ENCODE measurements at regions not wholly inside any gene's neighbourhood (a gene's known extent, or its start where the extent isn't known, plus 50 kb on each side); places are given as distances from the start of the nearest gene placed in this dataset.
"Not testable (repeated sequence)": the region's sequence is repeated elsewhere in the genome, so short reads cannot be mapped to it uniquely, and the experiment has no call there.

GRCh38 chr1:96075704-96076455, 645.7 kb upstream of the PTBP2 start:
- DNase-seq: no peak

GRCh38 chr1:96076589-96076988, 645.0 kb upstream of the PTBP2 start:
- DNase-seq: no peak

GRCh38 chr1:96079581-96079980, 642.0 kb upstream of the PTBP2 start:
- no peak for DNase-seq

GRCh38 chr1:96080925-96081324, 640.7 kb upstream of the PTBP2 start:
- DNase-seq: no peak

GRCh38 chr1:96087719-96088118, 633.9 kb upstream of the PTBP2 start:
- no peak for DNase-seq

- no peak for DNase-seq
Observed at GRCh38 chr1:96090134-96090533, 631.5 kb upstream of the PTBP2 start.

- DNase-seq: no peak
Observed at GRCh38 chr1:96095849-96096612, 625.6 kb upstream of the PTBP2 start.

GRCh38 chr1:96096613-96097321, 624.8 kb upstream of the PTBP2 start:
- DNase-seq: no peak

- DNase-seq: no peak
Observed at GRCh38 chr1:96104506-96104905, 617.1 kb upstream of the PTBP2 start.

GRCh38 chr1:96104906-96105305, 616.7 kb upstream of the PTBP2 start:
- no peak for DNase-seq

GRCh38 chr1:96116731-96117130, 604.9 kb upstream of the PTBP2 start:
- no peak for DNase-seq

GRCh38 chr1:96130432-96130831, 591.2 kb upstream of the PTBP2 start:
- DNase-seq: no peak

- DNase-seq: no peak
Observed at GRCh38 chr1:96144636-96145035, 576.9 kb upstream of the PTBP2 start.

GRCh38 chr1:96145492-96145891, 576.1 kb upstream of the PTBP2 start:
- DNase-seq: no peak

- not testable (repeated sequence) for DNase-seq
Observed at GRCh38 chr1:96152957-96153356, 568.6 kb upstream of the PTBP2 start.

- no peak for DNase-seq
Observed at GRCh38 chr1:96157101-96157500, 564.5 kb upstream of the PTBP2 start.

GRCh38 chr1:96159379-96159778, 562.2 kb upstream of the PTBP2 start:
- no peak for DNase-seq

GRCh38 chr1:96164053-96164452, 557.5 kb upstream of the PTBP2 start:
- DNase-seq: no peak

- no peak for DNase-seq
Observed at GRCh38 chr1:96178053-96178452, 543.5 kb upstream of the PTBP2 start.

GRCh38 chr1:96183485-96183884, 538.1 kb upstream of the PTBP2 start:
- no peak for DNase-seq

GRCh38 chr1:96183928-96184327, 537.7 kb upstream of the PTBP2 start:
- no peak for DNase-seq

- no peak for DNase-seq
Observed at GRCh38 chr1:96185181-96185580, 536.4 kb upstream of the PTBP2 start.

- no peak for DNase-seq
Observed at GRCh38 chr1:96187020-96187419, 534.6 kb upstream of the PTBP2 start.

Measured in left kidney (tissue), 1 donor.